Left renal cortex interstitium (tissue), 4 donors: ENCODE measurements at regions not wholly inside any gene's neighbourhood (a gene's known extent, or its start where the extent isn't known, plus 50 kb on each side); places are given as distances from the start of the nearest gene placed in this dataset.
A peak's percentile ranks its signal among the peaks of the same experiment; 100 is the strongest.

Source experiments
- DNase-seq, 4 donors: peaks; one replicate each; pipeline ENCODE4 v3.0.0-alpha.2; 2013; ENCODE audit warnings: low read depth in 4 of 4, low spot score in 2 of 4, missing footprints in 1 of 4

DNA sequence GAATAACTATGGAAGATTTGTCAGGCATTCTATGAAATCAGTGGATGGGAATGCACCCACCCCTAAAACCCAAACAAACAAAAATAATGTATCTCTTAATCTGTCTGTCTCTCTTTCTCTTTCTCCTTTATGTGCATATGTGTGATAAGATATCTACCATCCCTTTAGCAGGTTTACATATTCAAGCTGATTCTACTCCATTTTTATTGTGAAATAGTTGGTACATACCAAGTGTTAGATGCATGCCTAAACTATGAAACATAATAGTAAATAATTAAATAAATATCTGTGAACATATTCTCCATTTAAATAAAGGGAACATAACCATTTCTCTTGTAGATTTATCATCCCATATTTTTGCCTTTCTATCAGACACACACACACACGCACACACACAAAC, 121.8 kb upstream of the PCDH9 start:
- no peak for DNase-seq

DNA sequence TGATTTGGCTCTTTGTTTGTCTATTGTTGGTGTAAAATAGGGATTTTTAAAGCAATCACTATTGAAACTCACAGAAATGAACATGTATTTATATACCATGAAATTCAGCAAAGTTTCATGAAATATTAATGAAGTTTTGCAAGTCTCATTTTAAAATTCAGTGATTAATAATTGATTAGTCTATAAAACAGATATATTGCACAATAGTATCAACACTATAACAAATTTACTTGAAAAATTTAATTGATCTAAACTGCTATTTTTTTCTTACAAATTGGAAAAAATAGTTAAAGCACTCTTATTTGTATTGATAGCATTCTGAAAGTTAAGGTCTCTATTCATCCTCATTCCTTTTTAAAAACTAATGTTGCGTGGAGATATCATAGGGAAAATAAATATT, 121.0 kb upstream of the PCDH9 start:
- no peak for DNase-seq

DNA sequence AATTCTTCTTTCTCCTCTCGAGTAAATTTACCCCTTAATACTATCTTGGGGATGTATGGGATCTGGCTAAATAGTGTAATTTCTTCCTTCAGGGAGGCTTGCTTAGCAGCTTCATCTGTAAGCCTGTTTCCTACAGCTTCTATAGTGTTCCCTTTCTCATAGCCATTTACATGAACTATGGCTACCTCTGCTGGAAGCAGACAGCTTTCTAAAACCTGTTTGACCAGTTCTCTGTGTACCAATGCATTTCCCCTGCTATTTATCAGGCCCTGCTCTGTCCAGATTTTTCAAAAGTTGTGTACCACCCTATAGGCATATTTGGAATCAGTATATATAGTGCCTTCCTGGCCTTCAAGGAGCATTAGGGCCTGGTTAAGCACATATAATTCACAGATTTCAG, 113.6 kb upstream of the PCDH9 start:
- DNase-seq, result peak in 1 of 4 donors; percentile 3

DNA sequence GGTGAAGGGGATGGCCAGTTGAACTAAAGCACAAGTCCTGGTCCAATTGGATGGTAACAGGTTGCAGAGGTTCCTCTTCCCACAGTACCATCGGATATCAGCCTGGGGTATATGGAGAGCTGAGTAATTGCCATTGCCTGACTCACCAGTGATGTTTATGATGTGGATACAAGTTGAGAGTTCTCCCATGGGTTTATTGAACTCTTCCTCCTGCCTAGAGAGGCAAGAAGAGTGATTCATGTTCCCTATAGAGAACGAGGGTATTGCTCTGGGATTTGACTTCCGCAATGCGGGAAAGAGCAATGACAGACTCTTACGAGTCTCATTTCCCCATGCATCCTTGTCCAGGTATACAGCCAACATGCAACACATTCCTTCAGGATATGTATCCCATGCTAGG, 111.3 kb upstream of the PCDH9 start:
- no peak for DNase-seq

DNA sequence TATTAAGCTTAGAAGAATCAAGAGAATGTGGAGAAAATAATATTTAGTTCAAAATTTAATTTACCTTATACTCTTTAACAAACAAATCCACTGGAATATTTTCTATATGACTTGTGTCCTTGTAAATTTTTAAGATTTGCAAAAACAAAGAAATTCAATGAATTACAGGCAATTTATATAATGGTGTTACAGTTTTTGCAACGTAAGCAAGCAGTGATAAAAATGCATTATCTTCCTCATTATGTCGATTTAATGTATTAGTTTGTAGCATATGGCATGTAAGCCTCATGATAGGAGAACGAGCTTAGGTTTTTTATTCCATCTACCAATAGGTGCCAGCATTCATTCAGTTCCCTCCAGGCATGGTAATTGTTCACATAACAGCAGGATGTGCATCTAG, 100.0 kb upstream of the PCDH9 start:
- no peak for DNase-seq

DNA sequence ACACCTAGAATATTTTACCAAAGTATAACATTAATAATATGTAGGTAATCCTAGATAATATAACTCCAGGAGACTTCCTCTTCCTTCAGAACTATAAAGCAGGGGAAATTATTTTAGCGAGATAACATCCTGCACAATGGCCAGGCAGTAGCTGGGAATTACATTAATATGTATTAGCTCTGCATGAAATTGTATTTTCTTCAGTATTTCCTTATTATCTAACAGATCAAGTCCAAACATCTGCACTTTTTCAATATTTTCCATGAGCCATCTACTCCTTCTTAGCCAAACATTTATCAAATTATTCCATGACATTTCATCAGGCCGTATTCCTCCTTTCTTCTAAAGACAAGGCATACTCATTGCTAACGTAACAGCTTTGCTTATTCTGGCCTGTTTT, 98.8 kb upstream of the PCDH9 start:
- DNase-seq, result no peak

DNA sequence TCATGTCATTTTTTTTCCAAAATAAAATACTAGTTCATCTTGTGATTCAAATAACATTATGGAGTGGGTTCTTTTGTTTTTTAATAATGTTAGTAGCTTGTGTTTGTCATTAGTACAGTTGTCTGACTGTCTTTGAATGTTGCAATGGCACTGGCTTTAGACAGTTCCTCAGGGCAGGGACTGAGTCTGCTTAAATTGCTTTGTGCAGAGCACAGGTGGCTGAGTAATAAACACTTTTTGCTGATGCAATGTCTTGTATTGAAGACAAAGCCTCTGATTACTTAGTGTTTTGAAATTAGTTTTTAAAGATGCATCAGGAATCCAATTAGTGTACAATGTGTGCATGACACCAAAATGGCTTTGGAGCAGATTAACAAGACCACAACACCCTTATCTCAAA, 88.7 kb upstream of the PCDH9 start:
- DNase-seq, result no peak

DNA sequence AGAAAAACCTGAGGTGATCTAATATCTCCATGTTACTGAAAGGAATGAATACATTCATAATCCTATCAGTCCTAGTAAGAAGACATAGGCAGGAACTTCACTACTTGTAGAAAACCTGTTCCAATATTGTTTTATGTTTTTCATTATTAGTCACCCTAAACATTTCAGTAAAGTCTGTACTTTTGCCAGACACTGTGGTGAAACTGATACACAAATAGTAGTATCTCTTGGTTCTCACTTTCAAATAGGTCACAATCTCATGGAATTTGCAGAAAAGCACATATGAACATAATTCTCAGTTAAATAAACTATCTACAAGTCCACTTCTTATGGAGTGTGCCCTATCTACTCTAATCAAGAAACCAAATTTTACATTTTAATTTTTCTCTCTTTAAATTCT, 88.3 kb upstream of the PCDH9 start:
- no peak for DNase-seq

DNA sequence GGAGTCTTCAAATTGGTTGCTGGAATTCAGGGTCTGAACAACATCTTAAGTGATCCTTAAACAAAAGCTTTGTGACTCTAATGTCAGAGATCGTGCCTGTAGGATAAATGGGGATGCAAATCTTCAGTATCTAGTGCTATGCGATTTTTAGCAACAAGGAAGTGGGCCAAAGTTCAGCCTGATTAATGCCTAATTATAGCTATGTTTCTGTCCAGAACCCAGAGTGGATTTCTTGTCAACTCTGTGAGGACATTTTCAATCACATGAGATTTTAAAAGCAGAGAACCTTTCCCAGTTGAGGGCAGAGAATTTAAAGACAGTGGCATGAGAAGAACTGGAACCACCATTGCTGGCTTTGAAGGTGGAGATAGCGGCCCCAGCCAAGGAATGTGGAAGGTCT, 84.3 kb upstream of the PCDH9 start:
- no peak for DNase-seq

DNA sequence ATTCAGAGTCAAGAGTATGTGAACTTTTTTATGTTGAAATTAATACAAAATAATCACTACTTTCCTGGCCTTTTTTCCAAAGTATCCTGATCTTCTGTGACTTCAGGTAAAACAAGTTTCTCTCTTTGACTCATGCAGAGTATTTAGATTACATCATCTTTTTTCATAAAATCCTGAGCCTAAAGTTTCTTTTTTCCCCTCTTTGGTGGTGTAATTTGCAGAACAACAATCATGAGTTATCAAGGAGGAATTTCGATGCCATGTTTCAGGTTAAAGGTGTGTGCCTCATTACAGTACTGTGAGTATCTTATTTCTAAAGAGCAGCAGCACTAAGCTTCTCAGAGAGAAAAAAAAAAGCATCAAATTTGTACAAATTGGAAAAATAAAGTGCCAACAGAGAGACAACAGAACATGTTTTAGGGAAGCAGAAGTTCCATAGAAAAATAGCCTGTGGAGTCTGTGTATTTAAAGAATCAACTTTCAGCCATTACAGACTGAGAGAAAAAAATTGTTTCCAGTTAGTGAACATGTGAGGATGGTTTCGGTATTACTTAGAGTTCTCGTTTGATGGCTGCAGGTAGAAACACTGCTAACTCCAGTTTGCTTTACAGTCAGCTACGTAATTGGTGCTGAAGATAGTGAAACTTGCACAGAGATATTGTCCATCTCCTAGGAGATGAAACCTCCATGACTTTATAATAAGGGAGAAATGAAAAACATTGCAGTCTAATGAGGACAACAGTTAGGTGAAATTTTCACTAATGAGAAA, 78.1 kb upstream of the PCDH9 start:
- no peak for DNase-seq

DNA sequence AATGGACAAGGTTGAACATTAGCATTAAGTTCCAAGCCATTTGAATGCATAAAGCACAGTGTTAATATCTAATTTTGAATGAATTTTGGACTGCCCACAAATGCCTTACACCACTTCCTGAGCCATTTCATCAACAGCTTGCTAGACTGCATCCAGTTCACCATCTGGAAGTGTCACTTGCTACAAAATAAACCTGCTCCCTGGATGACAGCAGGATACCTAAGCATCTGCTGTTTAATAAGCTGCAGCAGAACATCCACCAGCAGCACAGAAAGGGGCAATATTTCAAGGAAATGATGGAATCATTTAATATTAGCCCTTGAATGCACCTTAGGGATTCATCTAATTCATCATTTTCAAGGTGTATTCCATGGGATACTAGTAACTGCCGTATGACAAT, 76.6 kb upstream of the PCDH9 start:
- DNase-seq, result no peak

DNA sequence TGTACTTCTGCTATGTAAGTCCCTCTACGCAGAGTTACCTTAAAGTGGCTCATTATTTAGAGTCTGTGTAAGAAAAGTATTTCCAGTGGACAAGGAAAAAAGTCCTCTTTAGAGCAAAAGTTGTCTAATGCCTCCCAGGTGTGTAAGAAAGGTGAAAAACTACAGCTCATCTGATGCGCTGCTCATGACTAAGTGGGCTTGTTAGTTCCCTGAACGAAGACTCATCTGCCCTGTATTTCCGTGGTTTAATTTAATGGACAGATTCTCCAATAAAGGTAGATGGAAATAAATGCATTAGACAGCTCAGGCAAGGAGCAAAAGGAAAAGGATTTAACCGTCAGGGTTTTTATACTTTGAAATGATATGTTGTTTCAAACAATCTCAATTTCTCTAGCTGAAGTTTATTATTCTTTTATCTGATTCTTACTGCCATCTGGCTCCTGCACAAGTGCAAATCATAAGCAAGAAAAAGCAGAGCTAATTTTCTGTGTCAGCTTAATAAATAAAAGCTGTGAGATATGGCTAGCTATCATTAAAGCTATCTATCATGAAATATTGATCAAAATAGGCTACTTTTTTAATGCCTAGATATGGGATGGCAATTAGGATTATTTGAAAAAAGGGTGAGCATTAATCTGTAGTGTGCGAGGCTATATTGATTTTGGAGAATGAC, 73.7 kb upstream of the PCDH9 start:
- no peak for DNase-seq

DNA sequence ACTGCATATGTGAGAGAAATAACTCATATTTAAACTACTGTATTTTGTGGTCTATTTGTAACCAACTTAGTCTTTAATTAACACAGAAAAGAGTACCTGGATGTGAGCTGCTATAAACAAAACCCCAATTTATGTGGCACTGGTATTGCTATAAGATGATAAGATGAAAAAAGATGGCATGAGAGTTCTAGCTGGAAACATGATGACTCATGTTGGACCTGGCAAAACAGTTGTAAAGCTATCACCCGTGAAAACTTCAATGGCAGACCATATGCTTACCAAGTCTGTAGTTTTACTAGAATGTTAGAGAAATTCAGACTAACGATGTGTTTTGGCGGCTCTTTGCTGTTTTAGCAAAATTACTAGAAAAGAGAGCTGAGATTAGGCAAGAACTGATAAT, 69.6 kb upstream of the PCDH9 start:
- DNase-seq, result no peak

DNA sequence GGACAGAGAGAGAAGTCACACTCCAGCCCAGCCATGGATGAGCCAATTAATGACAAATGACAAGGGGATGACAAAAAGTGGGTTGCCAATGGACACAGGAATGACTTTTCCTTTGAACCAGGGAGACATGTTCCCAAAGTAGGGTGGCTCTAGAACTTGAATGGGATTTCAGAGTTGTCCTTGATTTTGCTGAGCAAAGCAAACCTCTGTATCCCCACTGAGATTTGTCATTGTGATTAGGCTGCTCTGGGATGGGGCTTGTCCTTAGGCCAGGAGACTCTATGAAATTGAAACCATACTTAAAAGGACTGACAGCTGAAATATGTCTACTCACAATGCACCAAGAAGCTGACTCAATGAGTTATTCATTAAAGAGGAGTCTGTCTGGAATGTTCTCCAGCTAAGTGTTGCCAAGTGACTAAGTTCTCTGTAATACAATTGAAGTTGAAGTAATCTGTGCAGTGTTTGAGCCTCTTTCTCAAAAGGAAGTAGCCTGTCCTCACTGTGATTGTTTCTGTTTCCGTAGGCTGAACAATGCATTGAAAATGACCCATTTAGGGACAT, 69.0 kb upstream of the PCDH9 start:
- DNase-seq, result no peak

DNA sequence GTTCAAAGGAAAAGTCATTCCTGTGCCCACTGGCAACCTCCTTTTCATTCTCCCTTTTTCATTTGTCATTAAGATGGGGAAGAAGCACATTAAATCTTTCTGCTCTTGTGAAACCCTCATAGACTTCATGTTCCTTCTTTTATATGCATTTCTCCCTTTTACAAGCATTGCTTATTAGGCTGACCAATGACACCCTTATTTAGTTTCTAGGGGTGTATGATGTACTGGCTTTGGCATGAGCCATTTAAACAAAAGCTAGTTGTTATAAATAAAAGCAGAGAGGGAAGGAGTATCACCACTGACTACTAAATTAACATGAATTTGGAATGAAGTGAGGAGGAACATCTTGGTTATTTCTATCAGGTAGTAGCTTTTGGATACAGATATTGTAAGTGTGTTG, 68.2 kb upstream of the PCDH9 start:
- DNase-seq, result no peak

DNA sequence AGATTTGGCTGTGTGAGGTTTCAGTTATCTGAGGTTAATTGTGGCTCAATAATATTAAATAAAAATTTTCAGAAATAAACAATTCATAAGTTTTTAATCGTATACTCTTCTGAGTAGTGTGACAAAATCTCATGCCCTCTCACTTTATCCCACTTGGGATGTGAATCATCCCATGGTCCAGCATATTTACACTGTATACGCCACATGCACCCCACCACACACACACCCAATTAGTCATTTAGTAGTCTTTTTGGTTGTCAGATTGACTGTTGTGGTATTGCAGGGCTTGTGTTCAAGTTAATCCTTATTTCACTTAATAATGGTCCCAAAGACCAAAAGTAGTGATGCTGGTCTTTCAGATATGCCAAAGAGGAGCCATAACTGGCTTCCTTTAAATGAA, 66.4 kb upstream of the PCDH9 start:
- DNase-seq, result no peak

DNA sequence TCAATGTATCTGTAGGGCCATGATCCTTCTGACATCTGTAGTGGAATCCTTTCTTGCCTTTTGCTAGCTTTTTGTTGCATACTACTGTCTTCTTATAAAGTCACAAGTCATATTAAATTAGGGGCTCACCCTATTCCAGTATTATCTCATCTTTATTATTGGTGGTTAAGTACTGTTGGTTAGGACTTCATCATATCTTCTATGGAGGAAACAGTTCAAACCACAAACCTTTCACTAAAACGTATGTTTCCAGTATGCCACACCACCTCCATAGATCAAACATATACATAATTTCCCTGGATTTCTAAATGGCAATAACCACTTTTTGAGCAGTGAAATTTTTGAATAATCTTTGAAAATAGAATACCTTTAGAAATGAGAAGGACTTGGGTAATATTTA, 62.8 kb upstream of the PCDH9 start:
- no peak for DNase-seq

DNA sequence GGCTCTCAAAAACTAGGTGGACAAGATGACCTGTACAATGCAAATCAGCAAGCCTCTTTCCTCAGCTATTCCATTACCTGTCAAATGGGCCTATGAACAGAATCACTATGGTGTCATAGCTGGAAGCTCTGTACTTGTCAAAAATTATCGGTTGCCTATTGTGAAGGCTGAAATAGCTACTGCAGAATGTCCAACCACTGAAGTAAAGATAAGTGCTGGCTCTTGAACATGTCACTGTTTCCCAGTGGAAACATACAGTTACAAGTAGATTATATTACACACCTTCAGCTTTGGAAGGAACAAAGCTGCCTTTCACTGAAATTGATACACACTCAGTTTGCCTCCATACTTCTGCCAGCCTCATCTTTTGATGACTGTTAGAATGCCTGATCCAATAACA, 55.5 kb upstream of the PCDH9 start:
- DNase-seq, result no peak

DNA sequence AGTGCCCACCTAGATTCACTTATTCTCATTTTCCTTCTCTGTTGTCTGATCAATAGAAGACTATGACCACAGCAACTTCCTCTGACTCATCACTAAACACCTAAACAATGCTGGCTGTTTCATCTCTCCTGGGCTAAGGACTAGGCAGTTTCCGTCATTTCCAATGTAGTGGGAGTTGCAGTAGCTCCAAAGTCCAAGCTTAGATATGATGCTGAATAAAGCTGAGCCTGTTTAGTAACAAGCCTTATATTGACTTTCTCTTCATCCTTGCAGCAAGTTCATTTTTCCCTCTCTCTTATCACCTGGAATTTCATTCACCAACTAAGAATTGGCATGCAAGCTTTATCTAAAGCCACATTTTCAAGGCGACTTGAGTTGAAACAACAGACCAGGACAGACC, 53.5 kb upstream of the PCDH9 start:
- DNase-seq, result no peak

DNA sequence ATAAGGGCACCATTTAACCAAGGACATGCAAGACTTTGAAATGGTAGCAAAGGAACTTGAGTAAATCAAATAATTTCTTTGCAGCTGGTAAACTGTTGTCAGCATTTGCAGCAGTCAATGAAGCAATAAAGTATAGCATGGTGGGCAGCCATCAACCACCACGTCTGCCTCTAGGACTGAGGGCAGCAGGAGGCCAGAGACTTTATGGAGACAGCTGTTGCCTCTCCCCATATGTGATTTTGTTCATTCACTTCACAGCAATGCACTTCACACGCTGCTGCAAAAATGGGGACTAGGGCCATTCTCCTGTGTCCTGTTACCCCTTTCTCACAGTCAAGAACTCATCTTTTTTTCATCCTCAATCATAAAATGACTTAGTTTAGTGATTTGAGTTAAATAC, 51.3 kb upstream of the PCDH9 start:
- no peak for DNase-seq
